ENCODE measurements at regions not wholly inside any gene's neighbourhood (a gene's known extent, or its start where the extent isn't known, plus 50 kb on each side); places are given as distances from the start of the nearest gene placed in this dataset.

DNA sequence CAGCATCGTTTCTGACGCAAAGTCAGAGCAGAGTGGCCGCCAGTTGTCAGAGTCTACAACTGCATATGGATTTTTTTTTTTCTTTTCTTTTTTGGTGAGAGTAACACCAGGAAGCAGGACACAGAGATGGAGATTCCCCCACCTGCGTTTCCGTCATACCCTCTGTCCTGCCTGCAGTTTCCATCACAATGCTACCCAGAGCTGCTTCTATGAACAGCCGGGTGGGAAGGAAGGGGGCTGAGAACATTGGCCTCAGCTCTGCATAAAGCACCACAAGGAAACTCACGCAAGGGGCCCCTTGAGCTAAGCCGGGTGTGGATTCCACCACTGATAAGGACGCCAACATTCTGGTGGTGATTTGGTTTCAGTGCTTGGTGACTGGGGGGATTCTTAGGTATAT, 183.5 kb upstream of the AFDN start:
- no peak for DNase-seq

DNA sequence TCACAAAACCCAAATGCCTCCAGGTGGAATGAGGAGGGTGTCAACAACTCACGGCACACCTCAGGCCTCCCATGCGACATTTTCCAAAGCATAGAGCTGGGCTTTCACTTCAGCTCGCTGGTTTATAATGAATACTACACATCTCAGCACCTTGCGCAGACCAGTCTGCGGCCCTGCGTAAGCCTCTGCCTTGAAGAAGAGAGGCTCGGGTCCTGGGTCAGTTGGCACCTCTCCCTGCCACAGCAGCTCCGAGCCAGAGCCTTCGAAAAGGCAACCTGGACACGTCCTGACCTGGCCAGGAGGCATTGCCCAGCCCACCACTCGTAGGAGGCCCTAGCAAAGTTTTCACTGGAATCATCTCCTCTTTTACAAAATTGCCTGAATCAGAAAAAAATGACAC, 183.0 kb upstream of the AFDN start:
- no peak for DNase-seq

DNA sequence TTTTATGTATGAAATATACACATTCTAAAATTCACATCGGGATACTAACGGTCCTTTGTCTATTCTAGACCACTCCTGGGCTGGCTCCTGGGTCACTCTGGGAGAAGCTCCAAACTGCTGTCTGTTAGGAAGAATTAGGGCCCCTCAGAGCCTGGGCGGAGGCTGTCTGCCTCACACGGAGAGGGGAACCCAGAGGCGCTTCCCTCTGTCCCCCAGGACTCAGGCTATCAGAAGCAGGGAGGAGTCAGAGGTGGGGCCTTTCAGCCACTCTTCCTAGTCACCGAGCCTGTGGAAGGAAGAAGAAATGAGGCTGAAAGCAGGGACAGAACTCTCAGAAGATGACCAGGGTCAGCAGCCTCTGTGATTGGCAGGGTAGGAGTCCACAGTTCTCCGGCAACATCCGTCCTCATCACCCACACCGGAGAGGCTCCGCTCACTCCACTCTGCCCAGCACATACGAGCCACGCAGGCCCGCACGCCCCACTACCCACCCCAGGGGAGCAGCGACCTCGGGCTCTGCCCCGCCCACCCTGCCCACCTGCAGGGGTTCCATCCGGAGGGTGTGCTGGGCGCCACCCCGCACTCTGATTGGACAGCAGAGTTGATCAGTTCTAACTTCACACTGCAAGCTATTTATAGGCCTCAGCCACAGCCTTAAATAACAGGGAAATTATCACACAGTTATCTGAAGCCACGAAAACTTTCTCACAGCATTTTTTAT, 182.1 kb upstream of the AFDN start:
- no peak for DNase-seq

DNA sequence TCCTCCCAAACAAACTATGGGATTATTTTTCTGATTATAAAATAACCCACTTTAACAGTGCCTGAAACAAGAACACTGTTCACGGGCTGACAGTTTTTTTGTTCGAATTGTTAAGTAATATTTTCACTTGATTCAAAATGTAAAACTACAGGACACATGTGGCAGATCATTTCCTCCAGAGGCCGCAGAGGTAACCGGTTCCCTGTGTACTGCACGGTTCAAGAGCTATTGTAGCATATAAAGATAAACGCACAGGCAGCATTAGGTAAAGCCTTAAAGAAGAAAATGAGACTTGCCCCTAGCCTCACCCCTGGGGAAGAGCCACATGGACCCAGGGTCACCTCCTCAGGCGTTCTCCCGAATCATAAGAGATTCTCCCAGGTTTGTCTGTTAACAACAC, 181.3 kb upstream of the AFDN start:
- no peak for DNase-seq

DNA sequence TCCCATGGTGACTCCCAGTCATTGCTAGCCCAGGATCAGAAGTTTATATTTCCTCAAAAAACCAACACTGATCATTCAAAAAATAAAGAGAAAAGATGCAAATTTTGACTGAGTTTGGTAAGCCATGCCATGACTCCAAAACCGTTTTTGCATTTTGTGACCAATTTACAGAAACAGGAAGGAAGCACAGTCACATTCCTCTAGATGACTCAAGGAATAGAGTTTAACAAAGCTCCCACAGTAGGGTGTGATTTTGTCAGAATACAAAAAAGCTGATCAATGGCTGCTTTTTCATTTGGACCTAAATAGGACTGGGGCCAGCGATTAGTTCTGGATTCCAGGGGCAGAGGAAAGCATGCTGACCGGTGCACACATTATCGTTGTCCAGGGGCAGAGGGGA, 179.4 kb upstream of the AFDN start:
- DNase-seq: no peak

DNA sequence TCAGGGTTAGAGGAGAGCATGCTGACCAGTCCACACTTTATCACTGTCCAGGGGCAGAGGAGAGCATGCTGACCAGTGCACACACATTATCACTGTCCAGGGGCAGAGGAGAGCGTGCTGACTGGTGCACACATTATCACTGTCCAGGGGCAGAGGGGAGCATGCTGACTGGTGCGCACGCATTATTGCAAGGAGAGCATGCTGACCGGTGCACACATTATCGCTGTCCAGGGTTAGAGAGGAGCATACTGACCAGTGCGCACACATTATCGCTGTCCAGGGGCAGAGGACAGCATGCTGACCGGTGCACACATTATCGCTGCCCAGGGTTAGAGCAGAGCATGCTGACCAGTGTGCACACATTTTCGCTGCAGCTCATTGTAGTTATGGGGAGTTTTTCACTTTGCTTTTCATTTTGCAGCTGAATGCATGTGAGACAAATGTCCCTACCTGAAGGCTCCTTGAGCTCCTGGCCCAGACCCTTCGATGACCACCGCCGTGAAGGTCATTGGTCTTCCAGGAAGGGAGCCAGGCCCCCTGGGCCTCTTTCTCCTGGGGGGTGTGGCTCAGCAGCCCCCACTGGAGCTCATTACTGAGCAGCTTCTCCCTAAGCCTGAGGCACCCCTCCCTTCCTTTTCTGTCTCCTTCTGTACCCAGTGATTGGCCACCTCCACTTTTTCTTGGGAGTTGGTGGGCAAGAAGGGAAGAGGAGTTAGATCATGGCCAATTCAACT, 178.8 kb upstream of the AFDN start:
- no peak for DNase-seq

DNA sequence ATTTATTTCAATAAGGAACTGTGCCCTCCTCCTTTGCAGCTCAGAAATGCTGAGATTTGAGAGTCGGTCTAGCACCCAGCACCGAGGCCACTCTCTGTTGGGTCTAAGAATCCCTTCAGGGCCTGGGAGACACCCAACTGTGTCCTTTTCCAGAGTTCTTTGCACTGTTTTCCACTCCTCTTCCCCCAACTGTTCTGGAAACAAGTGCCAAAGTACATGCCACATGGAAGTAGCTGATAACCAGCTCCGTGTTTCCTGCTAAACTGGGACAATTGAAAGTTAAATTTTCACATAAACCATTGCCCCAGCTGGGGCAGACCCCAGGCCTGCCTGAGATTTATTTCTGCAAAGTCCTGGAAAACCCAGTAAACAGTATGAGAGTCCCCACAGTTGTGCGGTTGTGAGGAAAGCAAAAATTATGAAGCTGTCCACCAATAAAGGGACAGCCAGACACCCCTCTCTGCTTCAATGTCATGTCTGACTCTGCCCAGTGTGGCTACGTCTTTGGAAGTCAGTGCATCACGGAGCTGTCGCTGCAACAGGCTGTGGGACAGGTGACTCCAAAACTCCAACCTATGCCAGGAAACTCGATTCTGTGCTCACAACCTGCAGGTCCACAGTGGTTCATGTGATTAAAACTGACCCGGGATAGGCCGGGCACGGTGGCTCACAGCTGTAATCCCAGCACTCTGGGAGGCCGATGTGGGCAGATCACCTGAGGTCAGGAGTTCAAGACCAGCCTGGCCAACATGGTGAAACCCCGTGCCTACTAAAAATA, 178.0 kb upstream of the AFDN start:
- no peak for DNase-seq

DNA sequence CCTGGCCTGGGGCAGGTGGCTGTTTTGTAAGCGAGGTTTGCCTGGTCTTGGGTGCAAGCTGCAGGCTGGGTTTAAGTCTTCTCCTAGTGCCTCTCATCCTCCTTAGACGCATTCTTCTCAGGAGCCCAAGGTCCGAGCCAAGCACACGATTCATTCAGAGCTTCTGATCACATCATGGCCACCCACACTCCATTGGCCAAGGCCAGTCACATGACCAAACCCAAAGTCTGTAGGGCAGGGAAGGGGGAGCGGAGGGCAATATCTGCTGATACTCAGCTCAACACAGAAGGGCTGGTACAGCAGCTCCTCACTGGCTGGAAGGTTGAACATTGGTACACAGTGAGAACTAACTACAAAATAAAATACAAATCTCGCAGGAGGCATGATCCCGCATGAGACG, 177.2 kb upstream of the AFDN start:
- DNase-seq: no peak

DNA sequence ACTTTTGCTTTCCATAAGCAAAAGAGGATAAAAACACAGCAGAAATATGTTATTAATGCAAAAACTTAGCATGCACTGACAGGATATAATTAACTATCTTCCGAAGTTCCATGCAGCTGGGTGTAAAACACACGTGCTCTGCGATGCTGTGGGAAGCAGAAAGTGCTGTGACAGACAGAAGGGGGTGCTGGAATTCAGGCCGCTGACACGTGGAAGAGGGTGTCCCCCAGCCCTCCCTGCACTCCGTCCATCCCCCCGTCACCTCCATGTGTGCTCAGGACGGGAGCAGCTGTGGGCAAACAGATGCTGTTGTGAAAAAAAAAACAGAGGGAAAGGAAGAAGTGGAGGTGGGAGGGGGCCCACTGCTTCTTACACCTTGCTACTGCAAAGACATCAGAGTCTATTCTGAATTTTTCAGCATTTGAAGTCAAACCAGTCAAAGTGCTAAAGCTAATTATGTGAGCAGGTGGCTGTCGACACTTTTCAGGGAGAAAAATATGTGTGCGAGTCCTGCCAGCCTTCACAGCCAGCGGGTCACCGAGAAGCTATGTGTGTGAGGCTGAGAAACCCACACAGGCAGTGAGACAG, 175.9 kb upstream of the AFDN start:
- no peak for DNase-seq

DNA sequence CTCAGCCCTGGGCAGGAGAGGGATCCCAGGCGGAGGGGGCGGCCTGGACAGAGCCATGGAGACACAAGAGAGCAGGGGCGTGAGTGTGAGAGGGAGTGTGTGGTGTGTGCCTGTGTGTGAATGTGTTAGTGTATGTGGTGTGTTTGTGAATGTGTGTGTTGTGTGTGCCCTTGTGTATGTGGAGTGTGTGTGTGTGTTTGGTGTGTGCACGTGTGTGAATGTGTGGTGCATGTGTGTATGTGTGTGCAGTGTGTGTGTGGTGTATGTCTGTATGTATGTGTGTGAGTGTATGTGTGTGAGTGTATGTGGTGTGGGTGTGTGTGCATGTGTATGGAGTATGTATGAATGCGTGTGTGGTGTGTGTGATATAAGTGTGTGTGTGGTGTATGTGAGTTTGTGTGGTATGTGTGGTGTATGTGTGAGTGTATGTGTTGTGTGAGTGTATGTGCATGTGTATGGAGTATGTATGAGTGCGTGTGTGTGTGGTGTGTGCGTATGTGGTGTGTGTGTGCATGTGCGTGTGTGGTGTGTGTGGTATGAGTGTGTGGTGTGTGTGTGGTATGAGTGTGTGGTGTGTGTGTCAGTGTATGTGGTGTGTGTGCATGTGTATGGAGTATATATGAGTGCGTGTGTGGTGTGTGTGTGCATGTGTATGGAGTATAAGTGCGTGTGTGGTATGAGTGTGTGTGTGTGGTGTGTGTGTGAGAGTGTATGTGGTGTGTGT, 175.2 kb upstream of the AFDN start:
- DNase-seq: no peak

DNA sequence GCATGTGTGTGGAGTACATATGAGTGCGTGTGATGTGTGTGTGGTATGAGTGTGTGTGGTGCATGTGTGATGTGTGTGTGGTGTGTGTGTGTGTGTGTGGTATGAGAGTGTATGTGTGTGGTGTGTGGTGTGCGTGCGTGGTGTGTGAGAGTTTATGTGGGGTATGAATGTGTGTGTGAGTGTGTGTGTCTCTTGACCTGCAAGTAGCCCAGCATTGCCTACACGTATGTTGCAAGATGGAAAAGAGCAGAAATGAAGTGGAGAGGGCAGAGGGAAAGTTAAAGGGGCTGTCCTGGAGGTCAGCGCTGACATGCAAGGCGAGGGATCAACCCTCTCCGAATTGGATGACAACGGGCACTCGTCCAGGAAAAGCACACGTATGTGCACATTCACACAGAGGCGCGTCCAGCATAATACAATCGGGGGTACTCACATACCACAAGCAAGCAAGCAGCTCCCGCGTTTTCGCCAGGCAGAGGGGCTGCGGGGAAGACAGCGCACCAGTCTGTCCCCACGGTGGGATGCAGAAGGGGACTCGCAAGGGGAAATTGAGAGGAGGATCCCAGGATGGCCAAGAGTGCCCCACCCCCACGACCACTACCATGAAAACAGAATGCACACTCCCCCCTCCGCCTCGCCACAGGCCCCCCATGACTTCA, 174.5 kb upstream of the AFDN start:
- DNase-seq: no peak

DNA sequence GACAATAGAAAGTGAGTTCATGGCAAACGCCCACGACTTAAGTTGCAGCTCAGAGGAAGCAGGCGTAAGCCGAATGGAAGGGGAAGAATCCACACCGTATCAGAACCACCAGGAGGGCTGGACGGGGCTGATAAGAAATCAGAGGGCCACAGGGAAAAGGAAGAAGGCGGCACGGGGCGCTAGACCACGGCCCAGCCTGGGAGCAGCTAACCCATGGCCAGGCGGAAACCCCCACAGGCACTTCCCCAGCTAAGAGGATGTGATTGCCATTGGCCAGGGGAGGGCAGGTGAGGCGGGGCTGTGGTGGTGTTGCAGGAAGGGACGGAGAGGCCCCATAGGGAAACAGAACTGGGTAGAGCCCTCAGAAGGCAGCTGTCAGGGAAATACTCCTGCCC, 174.0 kb upstream of the AFDN start:
- no peak for DNase-seq

DNA sequence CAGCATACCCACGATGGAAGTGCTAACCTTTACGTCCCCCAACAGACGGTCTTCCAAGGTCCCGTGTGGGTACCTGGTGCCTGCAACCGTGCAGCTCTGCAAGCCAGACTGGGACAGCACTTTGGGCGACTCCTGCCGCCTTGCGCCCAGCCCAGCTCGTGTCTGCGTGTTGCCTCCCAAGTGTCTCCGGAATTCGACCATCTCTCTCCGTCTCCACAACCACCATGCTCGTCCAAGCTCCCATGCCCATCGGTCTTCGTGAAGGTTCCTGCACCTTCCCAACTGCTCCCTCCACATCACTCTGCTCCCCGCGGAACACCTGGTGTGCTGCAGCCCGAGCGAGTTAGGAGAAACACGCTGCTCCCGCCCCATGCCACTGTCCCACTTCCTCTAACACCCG, 173.2 kb upstream of the AFDN start:
- DNase-seq: no peak

DNA sequence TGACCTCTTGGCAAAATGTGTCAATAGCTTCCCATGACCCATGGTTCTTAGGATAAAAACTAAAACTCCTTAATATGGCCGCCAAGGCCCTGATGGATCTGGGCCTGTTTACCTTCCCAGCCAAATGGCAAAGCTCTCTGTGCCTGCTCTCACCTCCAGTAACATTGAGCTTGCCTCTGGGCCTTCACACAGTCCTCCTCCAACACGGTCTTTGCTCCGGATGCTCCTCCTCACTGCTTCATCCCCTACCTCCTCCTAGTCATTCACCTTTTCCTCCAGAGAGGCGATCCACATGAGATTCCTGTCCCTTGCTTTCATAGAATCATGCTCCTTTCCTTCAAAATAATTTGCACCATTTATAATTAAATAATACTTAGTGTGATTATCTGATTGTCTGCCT, 172.3 kb upstream of the AFDN start:
- no peak for DNase-seq

DNA sequence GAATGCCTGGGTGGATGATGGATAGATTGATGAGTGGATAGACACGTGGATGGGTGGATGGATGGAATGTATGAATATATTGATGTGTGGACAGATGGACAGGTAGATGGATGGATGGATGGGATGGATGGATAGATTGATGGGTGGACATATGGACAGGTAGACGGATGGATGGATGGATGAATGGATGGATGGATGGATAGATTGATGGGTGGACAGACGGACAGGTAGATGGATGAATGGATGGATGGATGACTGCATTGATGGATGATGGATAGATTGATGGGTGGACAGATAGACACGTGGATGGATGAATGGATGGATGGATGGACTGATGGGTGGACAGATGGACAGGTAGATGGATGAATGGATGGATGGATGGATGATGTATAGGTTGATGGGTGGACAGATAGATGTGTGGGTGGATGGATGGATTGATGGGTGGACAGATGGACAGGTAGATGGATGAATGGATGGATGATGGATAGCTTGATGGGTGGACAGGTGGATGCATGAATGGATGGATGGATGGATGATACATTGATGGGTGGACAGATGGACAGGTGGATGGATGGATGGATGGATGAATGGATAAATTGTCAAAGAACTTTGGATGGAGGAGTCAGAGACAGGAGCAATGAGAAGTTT, 171.4 kb upstream of the AFDN start:
- DNase-seq: no peak

DNA sequence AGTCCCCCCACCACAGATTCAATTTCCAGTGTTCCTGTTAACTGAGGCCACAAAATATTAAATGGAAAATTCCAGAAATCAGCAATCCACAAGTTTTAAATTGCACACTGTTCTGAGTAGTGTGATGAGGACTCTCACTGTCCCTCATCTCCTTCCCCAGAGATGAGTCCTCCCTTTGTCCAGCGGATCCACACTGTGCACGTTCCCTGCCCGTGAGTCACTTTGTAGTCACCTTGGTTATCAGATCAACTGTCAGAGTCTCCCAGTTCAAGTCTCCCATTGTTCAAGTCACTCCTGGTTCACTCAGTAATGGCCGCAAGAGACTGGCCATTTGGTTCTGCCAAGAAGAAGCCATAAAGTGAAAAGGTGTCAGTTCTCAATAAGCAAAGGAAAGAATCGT, 168.6 kb upstream of the AFDN start:
- no peak for DNase-seq

DNA sequence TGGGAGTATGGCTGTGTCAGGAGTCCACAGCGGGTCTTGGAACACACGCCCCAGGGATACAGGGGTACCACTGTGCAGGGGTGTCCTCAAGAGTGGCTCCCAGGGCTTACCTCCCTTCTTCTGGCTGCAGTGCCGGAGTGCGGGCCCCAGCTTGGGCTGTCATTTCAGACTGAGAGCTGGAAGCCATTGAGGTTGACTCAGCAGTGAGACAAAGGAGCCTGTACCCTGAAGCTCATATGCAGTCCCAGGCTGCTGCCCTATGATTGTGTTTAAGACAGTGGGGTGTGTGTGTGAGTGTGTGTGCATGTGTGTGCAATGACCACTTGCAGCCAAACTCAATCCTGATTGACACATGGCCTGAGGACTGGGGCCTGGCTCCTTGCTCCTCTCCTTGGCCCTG, 167.7 kb upstream of the AFDN start:
- no peak for DNase-seq

DNA sequence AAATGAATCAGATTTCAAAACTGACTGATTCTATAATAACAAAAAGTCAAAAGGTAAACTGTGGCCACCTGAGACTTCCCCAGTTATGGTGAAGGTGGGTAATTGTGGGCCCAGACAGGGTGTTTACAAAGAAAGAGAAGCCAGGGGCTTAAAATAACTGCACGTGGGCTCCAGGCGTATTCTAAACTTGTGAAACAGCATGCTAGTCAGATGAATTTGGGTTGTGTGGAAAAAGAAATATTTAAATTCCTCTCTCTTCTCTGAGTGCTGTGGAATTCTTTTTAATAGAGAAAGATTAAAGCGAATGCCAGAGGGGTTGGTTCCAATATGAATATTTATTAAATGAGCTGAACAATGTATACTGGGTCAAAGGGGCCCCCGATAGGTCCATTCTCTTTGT, 166.3 kb upstream of the AFDN start:
- DNase-seq: no peak

DNA sequence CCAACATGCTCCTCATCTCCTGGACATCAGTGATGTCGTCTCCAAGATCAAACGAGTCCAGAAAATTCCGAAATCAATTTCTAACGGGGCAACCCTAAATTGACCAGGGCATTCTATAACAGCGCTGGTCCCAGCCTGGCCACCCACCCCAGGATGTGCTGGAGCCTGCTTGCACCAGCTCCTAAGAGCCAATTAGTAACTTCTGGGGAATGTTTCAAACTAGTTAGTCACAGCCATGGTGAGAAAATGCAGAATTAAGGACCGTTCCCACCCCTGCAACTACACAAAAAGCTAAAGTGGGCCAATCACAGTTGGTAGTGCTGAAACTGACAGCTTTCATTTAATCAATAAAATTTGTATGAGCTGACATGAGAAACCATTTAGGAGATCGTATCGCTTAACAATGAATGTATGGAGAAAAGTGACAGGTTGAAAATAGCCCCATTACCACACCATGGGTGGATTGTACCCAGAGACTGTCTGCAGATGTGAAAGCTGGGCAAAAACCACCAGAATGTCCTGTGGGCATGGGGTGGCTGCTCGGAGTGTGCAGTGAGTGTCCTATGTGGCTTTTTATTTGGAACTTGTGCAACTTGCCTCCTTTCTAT, 165.7 kb upstream of the AFDN start:
- no peak for DNase-seq

DNA sequence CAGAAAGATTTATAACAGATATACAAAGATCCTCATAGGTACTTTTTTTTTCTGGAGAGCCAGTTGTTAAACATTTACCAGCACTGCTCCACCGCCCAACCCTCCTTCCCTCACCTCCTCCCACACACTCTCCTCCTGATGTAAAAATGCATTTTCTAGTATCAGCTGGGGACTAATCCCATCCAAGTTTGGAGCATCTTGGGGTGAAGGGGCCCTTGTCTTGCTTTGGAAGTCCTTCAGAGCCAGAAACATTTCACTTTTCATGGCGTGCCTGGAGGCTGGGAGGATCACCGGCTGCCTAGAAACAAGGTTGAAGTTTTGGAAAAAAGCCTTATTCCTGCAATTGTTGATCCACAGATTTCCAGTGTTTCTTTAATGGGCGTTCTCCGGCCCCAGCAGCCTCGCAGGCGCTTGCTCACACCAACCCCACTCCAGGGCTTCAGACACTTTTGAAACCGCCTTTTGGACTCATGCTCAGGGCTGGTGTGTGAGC, 165.1 kb upstream of the AFDN start:
- no peak for DNase-seq
